ENCODE measurements at regions not wholly inside any gene's neighbourhood (a gene's known extent, or its start where the extent isn't known, plus 50 kb on each side); places are given as distances from the start of the nearest gene placed in this dataset.

- no peak overlapping the region for H3K4me3 ChIP-seq
- TF ChIP-seq POLR2A (IDR thresholded peaks at IDR 0.05) (no peak), CTCF (IDR thresholded peaks at IDR 0.05) (no peak)
- no peaks in the 10 kb centered on the region for H3K27me3 ChIP-seq
- H3K4me1 ChIP-seq = no peaks in the 10 kb centered on the region
- no peaks in the 10 kb centered on the region for H3K9me3 ChIP-seq
- no peak overlapping the region for H3K27ac ChIP-seq
- H3K36me3 ChIP-seq = no peaks in the 10 kb centered on the region
- intact Hi-C loops (cut with DNase I) = no loop called here
- DNase-seq = no peak
- WGBS, 2 donors = 76 to 88% methylated on average over 7 to 13 of the region's 13 CpGs
Observed at GRCh38 chr4:186428481-186428880, 126.9 kb downstream of the MTNR1A start.

DNA sequence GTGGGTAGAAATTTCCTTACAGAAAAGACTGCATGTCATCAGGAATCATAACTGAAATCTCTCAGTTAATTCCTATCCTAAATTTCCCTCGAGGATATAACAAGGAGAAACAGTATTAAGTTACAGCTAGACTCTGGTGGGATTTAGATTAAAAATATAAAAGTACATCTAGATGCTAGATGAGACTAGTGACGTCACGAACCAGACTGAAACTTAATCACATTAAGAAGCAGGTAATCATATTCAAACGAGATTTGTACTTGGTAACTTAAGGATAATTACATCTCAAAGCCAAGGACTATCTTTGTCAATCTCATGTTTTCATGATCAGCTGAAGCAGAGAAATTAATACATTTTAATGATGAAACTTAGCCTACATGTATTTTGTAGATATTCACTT is 130.6 kb downstream of the MTNR1A start:
- intact Hi-C loops (cut with DNase I) = no loop called here
- no peak overlapping the region for H3K4me3 ChIP-seq
- no peaks in the 10 kb centered on the region for H3K4me1 ChIP-seq
- no peaks in the 10 kb centered on the region for H3K36me3 ChIP-seq
- no peak overlapping the region for H3K27ac ChIP-seq
- H3K9me3 ChIP-seq = no peaks in the 10 kb centered on the region
- 36 to 53% methylated on average over 4 of the region's 4 CpGs for WGBS, 2 donors
- no peaks in the 10 kb centered on the region for H3K27me3 ChIP-seq
- TF ChIP-seq POLR2A (IDR thresholded peaks at IDR 0.05) (no peak), CTCF (IDR thresholded peaks at IDR 0.05) (no peak)
- no peak for DNase-seq

- no peak for DNase-seq
- H3K27ac ChIP-seq = no peak overlapping the region
- no peak overlapping the region for H3K4me3 ChIP-seq
- intact Hi-C loops (cut with DNase I) = no loop called here
- 41 to 50% methylated on average over 2 of the region's 2 CpGs for WGBS, 2 donors
- H3K27me3 ChIP-seq = no peaks in the 10 kb centered on the region
- TF ChIP-seq CTCF (IDR thresholded peaks at IDR 0.05) (no peak), POLR2A (IDR thresholded peaks at IDR 0.05) (no peak)
- H3K9me3 ChIP-seq = no peaks in the 10 kb centered on the region
- no peaks in the 10 kb centered on the region for H3K36me3 ChIP-seq
- no peaks in the 10 kb centered on the region for H3K4me1 ChIP-seq
Observed at GRCh38 chr4:186422296-186422695, 133.1 kb downstream of the MTNR1A start.

- Histone ChIP-seq H3K4me3 (no peak overlapping the region), H3K27me3 (no peaks in the 10 kb centered on the region), H3K36me3 (no peaks in the 10 kb centered on the region), H3K27ac (no peak overlapping the region), H3K9me3 (no peaks in the 10 kb centered on the region), H3K4me1 (no peaks in the 10 kb centered on the region)
- TF ChIP-seq POLR2A (IDR thresholded peaks at IDR 0.05) (no peak), CTCF (IDR thresholded peaks at IDR 0.05) (no peak)
- DNase-seq = no peak
- intact Hi-C loops (cut with DNase I) = no loop called here
- WGBS, 2 donors = 66 to 69% methylated on average over 4 of the region's 5 CpGs
Observed at GRCh38 chr4:186416451-186417060, 138.8 kb downstream of the MTNR1A start.

GRCh38 chr4:186414390-186414789 is 141.0 kb downstream of the MTNR1A start:
- Histone ChIP-seq H3K27ac (no peak overlapping the region), H3K9me3 (no peaks in the 10 kb centered on the region), H3K4me3 (no peak overlapping the region), H3K36me3 (no peaks in the 10 kb centered on the region), H3K4me1 (no peaks in the 10 kb centered on the region), H3K27me3 (no peaks in the 10 kb centered on the region)
- intact Hi-C loops (cut with DNase I) = no loop called here
- TF ChIP-seq POLR2A (IDR thresholded peaks at IDR 0.05) = no peak
- no peak for TF ChIP-seq CTCF (IDR thresholded peaks at IDR 0.05)
- DNase-seq = no peak
- WGBS, 2 donors = 89 to 100% methylated on average over 1 of the region's 1 CpG

All from esophagus squamous epithelium (tissue), 5 donors.